Large intestine (tissue), 3 donors: ENCODE measurements at regions not wholly inside any gene's neighbourhood (a gene's known extent, or its start where the extent isn't known, plus 50 kb on each side); places are given as distances from the start of the nearest gene placed in this dataset.
"Not testable (repeated sequence)": the region's sequence is repeated elsewhere in the genome, so short reads cannot be mapped to it uniquely, and the experiment has no call there.

Experiments used
- DNase-seq, 2 donors: peaks; one replicate each; pipeline versions ENCODE4 v3.0.0 to v3.0.0-alpha.2; 2013
- H3K27ac ChIP-seq: one replicate; pipeline ENCODE4 v1.5.1; 2013; ENCODE audit warnings: low read length
- H3K27me3 ChIP-seq: 2 replicates; pipeline ENCODE4 v1.6.1; 2013; ENCODE audit warnings: low read length; ENCODE audit not compliant: control insufficient read depth, insufficient read depth
- H3K36me3 ChIP-seq: 2 replicates; pipeline ENCODE4 v1.6.1; 2013; ENCODE audit warnings: low read length; ENCODE audit not compliant: control insufficient read depth, insufficient read depth
- H3K4me1 ChIP-seq: one replicate; pipeline ENCODE4 v1.6.1; 2013; ENCODE audit warnings: low read length; ENCODE audit not compliant: control insufficient read depth, insufficient read depth
- H3K4me3 ChIP-seq: one replicate; pipeline ENCODE4 v1.5.1; 2013; ENCODE audit warnings: low read length
- H3K9me3 ChIP-seq: one replicate; pipeline ENCODE4 v1.6.1; 2013; ENCODE audit warnings: mild to moderate bottlenecking, low read depth, low read length, moderate library complexity; ENCODE audit not compliant: control insufficient read depth
- WGBS: methylation state at CpG from one replicate; pipeline ENCODE4 v1.1.5; 2013; ENCODE audit warnings: low lambda C conversion rate; ENCODE audit not compliant: insufficient coverage; 5-methylcytosine and 5-hydroxymethylcytosine counted together

GRCh38 chr13:103599870-103600269 is 533.7 kb upstream of the SLC10A2 start:
- DNase-seq, H3K4me1 ChIP-seq: not testable (repeated sequence)
- WGBS: no CpG with 5 or more reads among the region's 26 CpGs

GRCh38 chr13:103598671-103599070 is 532.5 kb upstream of the SLC10A2 start:
- Histone ChIP-seq H3K4me3 (no peak overlapping the region), H3K9me3 (peaks cover 5% of the 10 kb centered on the region), H3K27me3 (no peaks in the 10 kb centered on the region), H3K27ac (no peak overlapping the region), H3K4me1 (no peaks in the 10 kb centered on the region), H3K36me3 (no peaks in the 10 kb centered on the region)
- no peak for DNase-seq

More at GRCh38 chr13:103599870-103600269, 533.7 kb upstream of the SLC10A2 start:
- H3K4me3 ChIP-seq, H3K27ac ChIP-seq, H3K9me3 ChIP-seq, H3K27me3 ChIP-seq, H3K36me3 ChIP-seq: not testable (repeated sequence)

- no peak overlapping the region for H3K4me3 ChIP-seq
- WGBS: 100% methylated on average over 1 of the region's 4 CpGs
- H3K27ac ChIP-seq: no peak overlapping the region
- peaks cover 15% of the 10 kb centered on the region for H3K9me3 ChIP-seq
- no peak for DNase-seq
- no peaks in the 10 kb centered on the region for H3K36me3 ChIP-seq
- H3K4me1 ChIP-seq: no peaks in the 10 kb centered on the region
- H3K27me3 ChIP-seq: no peaks in the 10 kb centered on the region
These were observed 507.2 kb upstream of the SLC10A2 start for GRCh38 chr13:103573446-103573845.

- Histone ChIP-seq H3K36me3 (no peaks in the 10 kb centered on the region), H3K9me3 (peaks cover 11% of the 10 kb centered on the region), H3K4me3 (no peak overlapping the region), H3K4me1 (no peaks in the 10 kb centered on the region), H3K27me3 (no peaks in the 10 kb centered on the region), H3K27ac (no peak overlapping the region)
- WGBS: 100% methylated on average over 4 of the region's 5 CpGs
- no peak for DNase-seq
These were observed 502.1 kb upstream of the SLC10A2 start for GRCh38 chr13:103568314-103568713.

GRCh38 chr13:103557878-103558277 is 491.7 kb upstream of the SLC10A2 start:
- Histone ChIP-seq H3K9me3 (no peaks in the 10 kb centered on the region), H3K36me3 (no peaks in the 10 kb centered on the region), H3K4me1 (no peaks in the 10 kb centered on the region), H3K27me3 (no peaks in the 10 kb centered on the region), H3K4me3 (no peak overlapping the region), H3K27ac (no peak overlapping the region)
- no peak for DNase-seq
- no CpG with 5 or more reads among the region's 2 CpGs for WGBS

GRCh38 chr13:103556681-103557080 is 490.5 kb upstream of the SLC10A2 start:
- no peaks in the 10 kb centered on the region for H3K4me1 ChIP-seq
- WGBS: 100% methylated on average over 2 of the region's 2 CpGs
- H3K4me3 ChIP-seq: no peak overlapping the region
- H3K27me3 ChIP-seq: no peaks in the 10 kb centered on the region
- no peaks in the 10 kb centered on the region for H3K36me3 ChIP-seq
- no peaks in the 10 kb centered on the region for H3K9me3 ChIP-seq
- no peak overlapping the region for H3K27ac ChIP-seq
- no peak for DNase-seq

GRCh38 chr13:103547914-103548313 is 481.7 kb upstream of the SLC10A2 start:
- no peaks in the 10 kb centered on the region for H3K27me3 ChIP-seq
- no peak overlapping the region for H3K4me3 ChIP-seq
- no peak for DNase-seq
- no peak overlapping the region for H3K27ac ChIP-seq
- H3K36me3 ChIP-seq: no peaks in the 10 kb centered on the region
- no peaks in the 10 kb centered on the region for H3K9me3 ChIP-seq
- 50% methylated on average over 2 of the region's 3 CpGs for WGBS
- no peaks in the 10 kb centered on the region for H3K4me1 ChIP-seq

- Histone ChIP-seq H3K9me3 (no peaks in the 10 kb centered on the region), H3K4me1 (no peaks in the 10 kb centered on the region), H3K36me3 (no peaks in the 10 kb centered on the region), H3K27ac (no peak overlapping the region), H3K4me3 (no peak overlapping the region), H3K27me3 (no peaks in the 10 kb centered on the region)
- no CpG with 5 or more reads among the region's 1 CpG for WGBS
- DNase-seq: no peak
These were observed 480.1 kb upstream of the SLC10A2 start for GRCh38 chr13:103546271-103546670.

- no peak for DNase-seq
- H3K27me3 ChIP-seq: no peaks in the 10 kb centered on the region
- no peaks in the 10 kb centered on the region for H3K4me1 ChIP-seq
- no peaks in the 10 kb centered on the region for H3K36me3 ChIP-seq
- no peak overlapping the region for H3K4me3 ChIP-seq
- WGBS: 0% methylated on average over 1 of the region's 1 CpG
- no peaks in the 10 kb centered on the region for H3K9me3 ChIP-seq
- H3K27ac ChIP-seq: no peak overlapping the region
These were observed 476.4 kb upstream of the SLC10A2 start for GRCh38 chr13:103542648-103543047.

- no peaks in the 10 kb centered on the region for H3K9me3 ChIP-seq
- H3K4me1 ChIP-seq: no peaks in the 10 kb centered on the region
- 100% methylated on average over 1 of the region's 1 CpG for WGBS
- H3K27me3 ChIP-seq: no peaks in the 10 kb centered on the region
- H3K27ac ChIP-seq: no peak overlapping the region
- no peak for DNase-seq
- no peaks in the 10 kb centered on the region for H3K36me3 ChIP-seq
- H3K4me3 ChIP-seq: no peak overlapping the region
These were observed 474.2 kb upstream of the SLC10A2 start for GRCh38 chr13:103540382-103540765.

GRCh38 chr13:103539721-103540381 is 473.6 kb upstream of the SLC10A2 start:
- H3K9me3 ChIP-seq: no peaks in the 10 kb centered on the region
- WGBS: 100% methylated on average over 2 of the region's 4 CpGs
- no peaks in the 10 kb centered on the region for H3K4me1 ChIP-seq
- no peak for DNase-seq
- no peaks in the 10 kb centered on the region for H3K27me3 ChIP-seq
- no peak overlapping the region for H3K4me3 ChIP-seq
- H3K36me3 ChIP-seq: no peaks in the 10 kb centered on the region
- no peak overlapping the region for H3K27ac ChIP-seq
